Adrenal gland (tissue), 5 donors: ENCODE measurements at regions not wholly inside any gene's neighbourhood (a gene's known extent, or its start where the extent isn't known, plus 50 kb on each side); places are given as distances from the start of the nearest gene placed in this dataset.

Experiments
- POLR2A ChIP-seq, 2 donors: fragments of 450-650 bp; IDR thresholded peaks; one replicate each; pipeline ENCODE4 v1.6.1; 2017; ENCODE audit warnings: antibody characterized with exemption in 2 of 2, mild to moderate bottlenecking in 2 of 2, moderate library complexity in 1 of 2
- TF ChIP-seq, protein P1 (sequence below), 6 experiments: fragments of 450-650 bp in 4 of 6; fragments of 200-600 bp in 2 of 6; sonication (generic) in 1 of 6; IDR thresholded peaks; 1 replicate in 5 of 6; 2 replicates in 1 of 6; pipeline versions ENCODE4 v1.5.1 to v1.8.0; 2016 to 2021; ENCODE audit warnings: antibody characterized with exemption in 6 of 6, mild to moderate bottlenecking in 2 of 6, moderate library complexity in 1 of 6
- donor health status: DM: no; HTN: no; CAD: no.

DNA sequence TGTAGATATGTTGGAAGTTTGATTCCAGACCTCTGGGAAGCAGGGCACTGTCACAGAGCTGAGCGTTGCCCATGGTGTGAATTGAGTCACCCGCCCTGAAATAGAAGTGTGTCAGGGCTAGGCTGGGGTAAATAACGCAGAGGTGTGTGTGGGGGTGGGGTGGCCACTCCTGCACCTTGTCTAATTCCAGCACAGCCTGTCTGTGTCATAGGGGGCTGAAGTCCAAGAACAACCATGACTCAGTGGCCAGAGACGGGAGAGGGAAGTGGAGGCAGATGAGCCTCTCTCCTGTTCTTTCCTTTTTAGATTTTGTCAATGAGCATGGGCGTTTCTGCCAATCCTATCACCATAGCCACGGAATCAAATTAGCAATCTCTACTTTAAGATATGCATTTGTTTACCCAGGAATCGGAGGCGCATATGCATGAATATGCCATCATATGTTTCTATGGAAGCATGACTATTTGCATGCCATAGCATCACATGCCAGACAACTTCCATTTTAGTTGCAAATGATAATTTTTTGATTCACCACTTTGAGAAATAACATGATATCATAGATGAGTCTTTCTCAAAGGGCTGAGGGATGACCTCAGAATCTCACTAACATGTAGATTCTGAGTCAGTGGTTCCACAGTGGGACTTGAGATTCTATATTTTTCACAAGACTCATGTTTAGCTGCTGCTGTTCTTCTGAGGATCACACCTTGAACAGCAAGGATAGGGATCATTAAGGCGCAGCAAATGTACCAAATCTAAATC lies 852.9 kb downstream of the DCDC2C start:
- no peak for TF ChIP-seq POLR2A (IDR thresholded peaks at IDR 0.05)
- TF ChIP-seq, protein P1, sequence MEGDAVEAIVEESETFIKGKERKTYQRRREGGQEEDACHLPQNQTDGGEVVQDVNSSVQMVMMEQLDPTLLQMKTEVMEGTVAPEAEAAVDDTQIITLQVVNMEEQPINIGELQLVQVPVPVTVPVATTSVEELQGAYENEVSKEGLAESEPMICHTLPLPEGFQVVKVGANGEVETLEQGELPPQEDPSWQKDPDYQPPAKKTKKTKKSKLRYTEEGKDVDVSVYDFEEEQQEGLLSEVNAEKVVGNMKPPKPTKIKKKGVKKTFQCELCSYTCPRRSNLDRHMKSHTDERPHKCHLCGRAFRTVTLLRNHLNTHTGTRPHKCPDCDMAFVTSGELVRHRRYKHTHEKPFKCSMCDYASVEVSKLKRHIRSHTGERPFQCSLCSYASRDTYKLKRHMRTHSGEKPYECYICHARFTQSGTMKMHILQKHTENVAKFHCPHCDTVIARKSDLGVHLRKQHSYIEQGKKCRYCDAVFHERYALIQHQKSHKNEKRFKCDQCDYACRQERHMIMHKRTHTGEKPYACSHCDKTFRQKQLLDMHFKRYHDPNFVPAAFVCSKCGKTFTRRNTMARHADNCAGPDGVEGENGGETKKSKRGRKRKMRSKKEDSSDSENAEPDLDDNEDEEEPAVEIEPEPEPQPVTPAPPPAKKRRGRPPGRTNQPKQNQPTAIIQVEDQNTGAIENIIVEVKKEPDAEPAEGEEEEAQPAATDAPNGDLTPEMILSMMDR (IDR thresholded peaks at IDR 0.05), result no peak
